ENCODE measurements at regions not wholly inside any gene's neighbourhood (a gene's known extent, or its start where the extent isn't known, plus 50 kb on each side); places are given as distances from the start of the nearest gene placed in this dataset.
A peak's percentile ranks its signal among the peaks of the same experiment; 100 is the strongest.
"Not testable (repeated sequence)": the region's sequence is repeated elsewhere in the genome, so short reads cannot be mapped to it uniquely, and the experiment has no call there.

DNA sequence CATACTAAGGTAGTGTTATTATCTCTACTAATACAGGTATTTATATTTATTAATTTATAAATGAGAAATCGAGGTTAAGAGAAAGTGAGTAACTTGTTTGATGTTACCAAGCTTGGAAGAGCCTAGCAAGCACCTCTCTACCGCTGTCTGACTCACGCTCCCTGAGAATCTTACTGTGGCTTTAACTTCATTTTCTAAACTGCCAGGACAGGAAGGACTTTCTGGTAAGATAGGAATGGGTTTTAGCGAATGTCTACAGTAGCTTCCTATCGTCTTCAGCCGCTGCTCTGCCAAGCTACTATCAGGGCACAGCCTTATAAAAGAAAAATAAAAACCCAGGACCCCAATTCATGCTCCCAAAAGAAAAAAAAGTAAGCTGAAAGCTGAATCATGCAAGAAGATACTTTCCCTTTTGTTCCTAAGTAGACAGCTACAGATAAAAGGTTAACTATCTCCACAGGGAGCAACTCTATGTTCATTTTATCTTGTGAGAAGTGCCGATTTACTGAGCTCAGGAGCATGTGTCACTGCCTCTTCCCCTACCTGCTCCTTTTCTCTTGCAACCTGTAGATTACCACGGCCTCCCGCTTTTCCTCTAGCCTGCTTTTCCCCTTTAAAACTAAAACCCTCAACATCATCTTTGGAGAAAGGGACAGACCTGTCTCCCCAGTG lies 60.2 kb downstream of the THNSL1 start:
- DNase-seq (ENCODE audit: low read depth): no peak

DNA sequence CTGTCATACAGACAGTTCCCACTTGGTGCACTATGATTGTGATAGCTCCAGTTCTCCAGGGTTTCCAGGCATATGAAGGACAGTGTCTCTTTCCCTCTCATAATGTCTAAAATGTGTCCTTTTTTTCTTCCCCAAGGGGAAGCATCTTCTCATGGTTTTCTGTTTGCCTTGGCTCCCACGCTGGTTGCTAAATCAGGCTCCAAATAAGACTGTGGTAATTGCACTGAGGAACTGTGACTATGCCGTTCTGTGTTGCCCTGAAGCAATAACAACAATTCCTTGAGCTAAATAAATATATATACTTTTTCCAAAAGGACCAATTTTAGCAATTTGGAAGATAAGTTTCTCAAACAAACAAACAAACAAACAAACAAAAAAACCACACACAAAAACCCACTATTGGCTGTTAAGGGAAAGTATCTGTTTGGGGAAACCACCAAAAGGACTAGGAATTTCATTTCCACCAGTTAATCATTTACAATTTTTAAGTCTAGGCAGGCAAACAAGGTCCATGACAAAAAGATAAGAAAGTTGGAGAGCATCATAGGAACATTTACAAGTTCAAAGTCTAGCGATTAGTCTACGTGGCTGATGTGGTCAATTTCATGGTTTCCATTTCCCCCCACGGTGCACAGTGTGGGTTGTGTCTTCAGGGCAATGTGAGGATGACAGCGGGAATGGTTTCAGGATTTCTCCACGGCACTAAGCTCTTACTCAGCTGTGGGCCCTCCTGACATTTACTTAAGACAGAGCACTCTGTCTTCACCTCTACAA lies 62.4 kb downstream of the THNSL1 start:
- DNase-seq (ENCODE audit: low read depth): no peak

DNA sequence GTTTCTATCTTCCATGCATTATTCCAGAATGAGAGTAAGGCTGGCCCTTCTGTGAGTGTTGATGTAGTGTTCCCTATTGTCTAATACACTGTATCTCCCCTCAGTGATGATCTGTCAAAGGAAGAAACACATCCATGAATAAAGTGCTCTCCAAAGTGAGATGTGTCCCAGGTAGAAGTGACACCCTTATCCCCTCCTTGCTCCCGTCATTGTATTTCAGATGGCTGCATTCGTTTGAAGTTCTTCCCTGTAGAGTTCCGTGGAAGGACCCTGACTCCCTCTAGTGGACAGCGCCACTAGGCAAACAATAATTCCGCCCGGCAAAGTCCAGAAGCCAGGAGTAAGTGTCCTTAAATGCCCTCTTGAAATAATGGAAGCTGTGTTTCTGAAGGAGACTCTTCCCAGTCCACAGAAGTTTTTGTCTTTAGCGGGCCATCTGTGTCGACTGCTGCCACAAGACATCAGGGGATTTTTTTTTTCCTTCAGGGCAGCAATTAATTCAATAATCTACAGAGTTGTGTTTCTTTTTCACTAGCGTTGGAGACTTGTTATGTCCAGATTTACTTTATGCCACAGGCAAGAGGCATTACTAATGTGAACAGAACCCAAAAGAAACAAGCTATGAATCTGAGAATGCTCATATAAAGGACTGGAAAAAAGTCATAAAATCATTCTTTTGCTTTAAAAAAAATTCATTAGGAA lies 64.6 kb downstream of the THNSL1 start:
- DNase-seq (ENCODE audit: low read depth): peak; percentile 8

DNA sequence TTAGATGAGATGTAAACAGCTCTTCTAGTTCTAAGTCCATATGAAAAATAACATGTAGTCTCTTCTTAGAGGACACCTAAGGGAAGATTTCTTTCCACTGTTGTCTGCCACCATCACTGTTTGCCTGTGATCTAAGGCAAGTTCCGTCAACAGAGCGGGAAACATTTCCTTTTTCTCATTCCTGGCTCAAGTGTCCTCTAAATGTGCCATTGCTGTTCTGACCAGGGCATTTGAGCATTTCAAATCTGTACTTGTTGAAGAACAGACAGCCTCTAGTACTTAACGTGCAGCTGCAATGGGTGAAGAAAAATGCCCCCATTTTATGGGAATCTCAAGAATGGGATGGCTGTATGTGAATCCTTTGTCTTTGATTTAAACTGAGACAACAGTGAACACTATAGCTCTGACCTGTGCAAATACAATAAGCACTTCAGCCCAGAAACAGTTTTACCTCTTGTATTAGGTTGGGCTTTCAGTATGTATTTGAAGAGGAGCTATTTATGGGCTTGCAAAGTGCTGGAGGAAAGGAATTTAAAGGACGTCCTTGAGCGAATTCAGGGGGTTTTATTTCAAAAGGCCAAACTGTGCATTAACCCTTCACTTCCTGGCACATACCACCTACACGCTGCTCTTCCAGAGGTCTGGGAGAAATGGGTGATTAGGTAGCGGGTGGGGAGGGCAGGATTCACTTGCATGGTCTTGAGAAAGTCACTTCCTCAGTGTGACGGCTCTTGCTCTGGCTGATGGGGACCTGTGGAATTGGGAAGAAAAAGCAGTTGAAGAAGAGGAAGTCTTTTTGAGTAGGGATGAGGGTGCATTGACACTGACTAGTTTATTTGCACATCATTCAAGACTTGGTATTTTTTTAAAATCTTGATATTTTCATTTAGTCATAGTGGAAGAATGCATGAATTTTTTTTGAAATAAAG lies 66.1 kb downstream of the THNSL1 start:
- DNase-seq (ENCODE audit: low read depth): no peak

DNA sequence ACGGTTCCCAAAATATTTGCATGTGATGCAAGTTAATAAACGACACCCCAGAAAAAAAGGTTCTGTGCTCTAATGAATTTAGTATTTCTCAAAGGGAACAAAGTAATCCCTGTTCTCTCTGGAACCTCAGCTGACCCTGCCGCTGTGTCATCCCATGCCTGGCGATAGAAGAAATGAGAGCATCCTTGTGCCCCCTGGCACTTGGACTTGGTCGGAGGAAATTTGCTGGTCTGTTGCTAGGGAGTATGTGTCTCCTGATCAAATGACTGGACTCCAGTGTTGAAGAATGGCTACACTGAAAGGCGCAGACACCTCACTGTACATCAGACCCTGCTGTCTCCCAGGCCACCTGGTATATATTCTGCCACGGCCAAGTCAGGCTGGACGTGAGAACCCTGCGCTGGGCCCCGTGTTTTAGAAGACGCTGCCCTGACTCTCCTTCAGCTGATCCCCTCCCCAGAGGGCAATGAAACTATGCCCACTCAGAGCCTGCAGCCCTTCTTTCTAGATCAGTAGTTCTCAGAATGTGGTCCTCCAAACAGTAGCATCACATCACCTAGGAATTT lies 67.2 kb downstream of the THNSL1 start:
- no peak for DNase-seq (ENCODE audit: low read depth)

DNA sequence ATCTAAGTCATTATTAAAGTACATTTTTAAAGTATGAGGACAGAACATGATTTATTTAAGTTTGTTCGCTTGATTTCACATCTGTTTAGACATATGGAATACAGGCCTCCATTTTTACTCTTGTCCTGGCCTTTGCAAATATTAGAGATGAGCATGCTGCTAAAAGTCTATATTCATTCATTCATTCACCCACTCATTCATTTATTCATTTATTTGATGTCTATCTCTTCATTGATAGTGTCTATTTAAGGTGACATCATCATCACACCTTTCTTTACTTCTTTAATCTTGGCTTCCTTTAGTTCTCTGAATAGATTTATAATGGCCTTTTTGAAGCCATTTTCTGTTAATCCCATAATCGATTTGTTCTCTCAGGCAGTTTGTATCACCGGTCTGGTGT lies 68.0 kb downstream of the THNSL1 start:
- no peak for DNase-seq (ENCODE audit: low read depth)

DNA sequence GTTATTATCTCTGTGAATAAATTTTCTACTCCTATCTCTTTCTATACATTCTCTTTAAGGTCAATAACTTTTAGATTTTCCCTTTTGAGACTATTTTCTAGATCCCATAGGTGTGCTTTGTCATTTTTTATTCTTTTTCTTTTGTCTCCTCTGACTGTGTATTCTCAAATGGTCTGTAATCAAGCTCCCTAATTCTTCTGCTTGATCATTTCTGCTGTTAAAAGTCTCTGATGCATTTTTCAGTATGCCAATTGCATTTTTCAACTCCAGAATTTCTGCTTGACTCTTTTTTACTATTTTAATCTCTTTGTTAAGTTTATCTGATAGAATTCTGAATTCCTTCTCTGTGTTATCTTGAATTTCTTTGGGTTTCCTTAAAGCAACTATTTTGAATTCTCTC lies 78.2 kb downstream of the THNSL1 start:
- no peak for DNase-seq (ENCODE audit: low read depth)

DNA sequence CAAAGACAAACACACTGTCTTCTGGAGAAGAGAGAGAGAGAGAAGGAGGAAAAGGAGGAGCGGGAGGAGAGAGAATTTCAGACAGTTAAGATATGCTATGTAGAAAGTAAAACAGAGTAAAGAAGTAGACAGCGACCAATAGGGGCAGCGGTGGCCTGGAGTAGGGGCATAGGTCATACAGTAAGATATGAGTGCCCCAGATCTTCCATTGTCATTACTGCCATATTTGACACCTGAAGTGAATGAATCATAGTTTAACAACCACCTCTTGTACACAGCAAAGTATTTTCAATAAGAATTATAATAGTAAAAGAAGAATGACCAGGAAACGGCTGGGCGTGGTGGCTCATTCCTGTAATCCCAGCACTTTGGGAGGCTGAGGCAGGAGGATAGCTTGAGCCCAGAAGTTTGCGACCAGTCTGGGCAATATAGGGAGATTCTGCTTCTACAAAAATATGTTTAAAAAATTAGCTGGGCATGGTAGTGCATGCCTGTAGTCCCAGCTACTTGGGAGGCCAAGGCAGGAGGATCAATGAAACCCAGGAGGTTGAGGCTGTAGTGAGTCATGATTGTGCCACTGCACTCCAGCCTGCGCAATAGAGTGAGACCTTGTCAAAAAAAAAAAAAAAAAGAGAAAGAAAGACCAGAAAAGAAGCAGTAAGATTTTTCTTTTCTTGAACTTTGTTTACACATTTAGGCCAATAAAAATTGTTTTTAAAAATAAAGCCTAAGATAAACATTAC lies 77.0 kb upstream of the GPR158 start:
- DNase-seq (ENCODE audit: low read depth): no peak

DNA sequence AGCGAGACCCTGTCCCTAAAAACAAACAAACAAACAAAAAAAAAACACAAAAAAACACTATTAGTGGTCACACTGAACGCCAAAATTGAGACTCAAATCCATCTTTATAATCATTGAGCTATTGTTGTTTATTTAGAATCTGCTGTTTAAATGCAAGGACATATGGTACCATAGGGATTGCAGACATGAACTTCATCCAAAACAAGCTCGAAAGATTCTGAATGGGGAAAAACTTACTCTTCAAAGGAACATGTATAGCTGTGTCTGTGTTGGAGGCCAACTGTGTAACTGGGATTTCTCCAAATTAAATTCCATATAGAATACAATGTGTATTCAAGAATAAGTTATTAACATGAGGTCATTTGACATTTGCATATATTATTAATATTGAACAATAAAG lies 74.7 kb upstream of the GPR158 start:
- DNase-seq (ENCODE audit: low read depth): no peak

DNA sequence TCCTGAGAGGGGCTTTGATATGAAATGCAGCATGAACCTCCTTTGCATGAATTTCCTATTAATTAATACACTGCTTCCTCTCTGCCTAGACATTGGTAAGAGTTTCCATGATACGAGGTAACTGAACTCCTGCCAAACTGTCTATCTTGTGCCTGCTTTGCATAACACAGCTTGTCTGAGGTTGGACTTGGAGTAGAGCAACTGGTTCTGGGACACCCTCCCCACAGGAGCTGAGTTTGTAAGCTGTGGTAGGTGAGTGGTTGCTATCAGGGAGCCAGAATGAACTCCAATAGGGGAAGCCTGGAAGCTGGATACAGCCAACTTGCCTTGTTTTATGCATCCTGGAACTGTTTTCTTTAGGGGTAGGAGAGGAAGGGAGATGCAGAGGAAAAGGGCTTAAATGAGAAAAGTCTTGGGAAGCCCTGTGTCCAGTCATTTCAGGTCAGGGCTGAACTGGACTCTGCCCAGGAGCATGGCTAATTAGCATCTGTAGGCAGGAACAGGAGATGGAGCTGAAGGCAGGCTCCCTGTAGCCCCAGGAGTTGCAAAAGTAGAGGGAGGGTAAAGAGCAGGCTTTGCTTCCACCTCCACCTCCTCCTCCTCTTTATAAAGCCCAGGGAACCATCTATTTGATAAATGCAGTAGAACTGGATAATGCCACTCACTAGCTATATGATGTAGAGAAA lies 73.2 kb upstream of the GPR158 start:
- DNase-seq (ENCODE audit: low read depth): no peak

DNA sequence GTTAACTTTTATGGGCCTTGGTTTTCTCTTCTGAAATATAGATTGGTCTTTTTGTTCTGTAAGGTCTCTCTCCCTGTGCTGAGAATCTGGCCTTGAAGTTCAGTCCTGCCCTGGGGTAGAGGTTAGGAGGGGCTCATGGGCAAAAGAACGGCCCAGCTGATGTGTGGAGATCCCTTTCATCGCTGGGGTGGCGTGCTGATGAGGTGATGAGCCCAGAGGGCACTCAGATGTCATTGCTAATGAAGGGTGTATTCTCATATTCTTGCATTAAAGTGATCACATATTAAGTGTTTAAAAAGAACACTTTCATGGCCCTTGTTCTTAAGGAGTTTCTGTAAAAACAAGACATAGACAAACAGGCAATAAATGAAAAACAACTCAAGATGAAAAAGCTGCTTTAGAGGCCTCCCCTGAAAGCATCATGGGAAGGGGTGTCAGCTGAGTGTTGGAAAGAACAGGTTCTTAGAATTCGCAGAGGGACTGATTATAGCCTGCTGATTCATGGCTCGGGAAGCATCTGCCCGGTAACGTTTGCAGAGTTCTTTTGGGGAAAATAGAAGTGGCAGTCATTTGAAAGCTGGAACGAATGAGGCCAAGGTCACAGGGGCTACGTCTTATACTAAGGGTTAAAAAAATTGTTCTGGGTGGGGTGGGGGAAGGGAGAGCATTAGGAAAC lies 72.5 kb upstream of the GPR158 start:
- DNase-seq (ENCODE audit: low read depth): no peak

DNA sequence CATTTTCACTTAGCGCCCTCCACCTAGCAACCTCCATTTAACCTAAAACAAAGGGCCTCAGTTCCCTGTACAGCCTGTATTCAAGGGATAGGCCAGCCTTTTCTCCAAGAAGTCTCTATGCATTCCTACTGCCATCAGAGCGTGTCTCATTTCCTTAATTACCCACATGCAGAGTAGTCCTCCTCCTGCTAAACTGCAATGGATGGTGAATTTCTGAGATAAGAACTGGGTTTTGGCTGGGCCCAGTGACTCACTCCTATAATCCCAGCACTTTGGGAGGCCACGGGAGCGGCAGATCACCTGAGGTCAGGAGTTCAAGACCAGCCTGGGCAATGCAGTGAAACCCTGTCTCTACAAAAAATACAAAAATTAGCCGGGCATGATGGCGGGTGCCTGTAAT lies 71.1 kb upstream of the GPR158 start:
- no peak for DNase-seq (ENCODE audit: low read depth)

DNA sequence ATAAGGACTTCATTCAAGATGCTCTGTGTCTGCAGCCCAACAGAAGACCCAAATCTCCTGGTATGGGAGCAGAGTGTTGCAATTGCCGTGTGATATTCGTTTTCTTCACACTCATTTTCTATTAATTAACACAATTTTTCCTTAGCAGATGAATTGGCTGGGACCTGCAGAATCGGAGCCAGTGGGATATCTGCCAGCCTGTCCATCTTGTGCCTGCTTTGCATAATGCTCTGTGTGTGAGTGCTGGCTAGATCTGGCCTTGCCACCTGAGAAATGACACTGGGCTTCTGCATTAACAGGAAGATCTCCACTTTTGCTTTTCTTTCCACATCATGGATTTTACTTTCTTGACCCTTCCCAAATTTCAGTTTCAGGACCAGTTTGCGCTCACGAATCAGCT lies 70.4 kb upstream of the GPR158 start:
- no peak for DNase-seq (ENCODE audit: low read depth)

DNA sequence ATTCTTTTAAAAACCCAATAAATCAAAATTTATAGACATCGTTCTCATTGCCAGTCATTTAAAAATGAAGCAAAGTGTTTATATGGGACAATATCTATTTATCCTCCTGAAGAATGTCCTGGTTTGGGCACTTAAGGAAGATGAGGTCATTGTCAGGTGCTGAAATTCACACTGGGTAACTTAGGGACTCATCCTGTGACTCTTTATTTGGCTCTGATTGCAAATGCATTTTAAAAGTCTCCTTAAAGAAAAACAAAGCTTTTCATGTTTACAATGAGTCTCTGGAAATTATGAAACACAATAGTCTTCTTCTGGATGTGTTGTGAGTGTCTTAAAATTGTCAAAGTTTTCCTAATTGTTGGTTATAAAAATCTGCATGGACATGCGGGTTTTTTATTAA lies 69.5 kb upstream of the GPR158 start:
- no peak for DNase-seq (ENCODE audit: low read depth)

DNA sequence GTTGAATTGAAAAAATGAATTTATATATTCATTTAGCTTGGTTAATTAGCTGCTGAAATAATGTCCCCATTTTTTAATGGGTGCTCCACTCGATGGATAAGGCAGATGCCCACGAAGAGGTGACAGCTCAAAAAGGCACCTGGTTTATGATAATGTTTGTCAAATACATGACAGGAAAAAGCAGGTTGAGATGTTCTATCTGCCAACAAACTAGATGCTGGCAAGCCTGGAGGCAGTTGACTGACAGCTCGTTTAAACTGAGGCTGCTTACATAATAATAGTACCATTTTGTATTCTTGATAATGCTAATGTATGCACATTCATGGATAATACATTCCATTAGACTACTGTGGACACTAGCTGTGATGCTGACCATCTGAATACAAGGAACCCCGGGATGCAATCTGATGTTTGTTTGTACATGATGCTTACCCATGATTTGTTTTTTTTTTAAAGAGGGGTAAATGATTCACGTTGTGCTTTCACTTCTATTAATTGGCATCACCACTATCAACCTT lies 69.0 kb upstream of the GPR158 start:
- DNase-seq (ENCODE audit: low read depth): no peak

DNA sequence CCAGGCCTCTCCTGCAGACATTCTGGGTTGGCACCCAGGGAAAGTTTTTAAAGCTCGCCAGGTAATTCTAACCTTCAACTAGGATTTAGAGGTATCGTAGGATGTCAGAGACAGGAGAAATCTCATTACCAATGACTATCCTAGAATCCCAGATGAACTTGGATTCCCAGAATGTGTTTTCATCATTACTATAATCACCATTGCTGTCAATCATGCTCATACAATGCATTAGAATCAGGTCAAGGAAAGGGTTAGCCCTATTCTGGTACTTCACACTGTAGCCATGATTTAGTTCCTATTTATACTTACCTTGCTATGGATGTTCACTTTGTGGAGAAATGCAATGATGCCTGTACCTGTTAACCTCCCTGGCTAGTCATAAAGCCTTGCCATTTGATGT lies 67.0 kb upstream of the GPR158 start:
- no peak for DNase-seq (ENCODE audit: low read depth)

DNA sequence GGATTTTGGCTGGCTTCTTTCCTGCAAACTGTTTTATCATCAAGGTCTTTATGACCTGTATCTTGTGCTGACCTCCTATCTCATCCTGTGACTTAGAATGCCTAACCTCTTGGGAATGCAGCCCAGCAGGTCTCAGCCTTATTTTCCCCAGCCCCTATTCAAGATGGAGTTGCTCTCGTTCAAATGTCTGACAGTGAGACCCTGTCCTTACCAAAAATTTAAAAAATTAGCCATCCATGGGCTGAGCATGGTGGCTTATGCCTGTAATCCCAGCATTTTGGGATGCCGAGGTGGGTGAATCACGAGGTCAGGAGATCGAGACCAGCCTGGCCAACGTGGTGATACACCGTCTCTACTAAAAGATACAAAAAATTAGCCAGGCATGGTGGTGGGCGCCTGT lies 64.9 kb upstream of the GPR158 start:
- DNase-seq (ENCODE audit: low read depth): not testable (repeated sequence)

DNA sequence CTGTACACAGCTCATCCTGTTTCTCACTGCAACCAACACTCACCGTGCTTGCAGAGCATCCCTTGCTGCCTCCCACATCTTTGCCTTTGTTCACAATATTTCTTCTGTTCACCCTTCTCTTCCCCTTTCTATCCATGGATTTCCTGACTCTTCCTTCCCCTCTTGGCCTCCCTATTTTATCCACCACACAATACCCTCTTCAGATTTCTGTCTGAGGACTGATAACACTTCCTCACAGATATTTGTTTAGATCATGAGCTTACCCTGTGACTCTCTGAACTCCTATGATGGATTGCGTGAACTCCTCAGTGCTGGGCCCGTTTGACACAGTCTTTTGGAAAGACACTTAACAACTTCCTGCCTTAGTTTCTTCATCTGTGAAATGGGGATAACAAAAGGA lies 62.8 kb upstream of the GPR158 start:
- no peak for DNase-seq (ENCODE audit: low read depth)

DNA sequence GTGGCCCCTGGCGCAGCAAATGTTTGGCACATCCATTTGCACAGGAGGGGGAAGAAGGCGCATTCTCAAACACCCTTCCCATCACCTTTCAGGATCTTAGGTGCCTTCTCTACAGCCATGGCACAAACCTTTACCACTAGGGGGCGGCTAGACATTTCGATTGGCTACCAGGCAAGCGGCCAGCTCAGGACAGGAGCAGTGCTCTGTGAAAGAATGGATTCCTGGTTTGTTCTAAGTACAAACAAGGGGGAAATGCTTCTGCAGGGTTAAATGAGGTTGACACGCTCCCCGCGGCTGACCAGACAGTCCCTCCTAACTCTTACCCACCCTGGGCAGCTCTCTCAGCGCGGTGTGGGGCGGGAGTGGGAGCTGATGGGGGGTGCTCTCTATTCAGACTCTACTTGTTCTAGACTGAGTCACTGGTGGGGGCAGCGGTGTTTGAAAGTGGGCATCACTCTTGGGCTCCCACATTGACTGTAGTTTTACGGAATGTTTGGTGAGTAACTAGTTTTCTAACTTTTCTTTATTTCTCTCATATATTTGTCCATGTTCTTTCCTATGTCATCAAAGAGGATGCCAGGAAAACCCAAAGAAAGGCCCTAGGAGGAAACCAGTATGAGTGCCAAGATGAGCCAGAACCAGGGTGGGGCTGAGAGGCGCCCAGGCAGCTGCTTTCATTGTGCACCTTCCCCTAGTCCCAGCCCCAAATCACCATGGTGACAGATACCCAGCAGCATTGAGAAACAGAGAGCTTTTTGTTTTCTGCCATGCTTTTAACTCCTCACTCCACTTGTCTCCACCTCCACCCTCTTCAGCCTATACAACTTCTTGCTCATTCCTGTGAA lies 61.4 kb upstream of the GPR158 start:
- no peak for DNase-seq (ENCODE audit: low read depth)

All from stimulated activated CD8-positive, alpha-beta memory T cell treated with anti-CD3 and anti-CD28 coated beads, Interleukin-12 subunit alpha, Interleukin-12 subunit beta, amount 100 ng/mL, for 4 hours (primary cell).